IMR-90 (cell line): ENCODE measurements at regions not wholly inside any gene's neighbourhood (a gene's known extent, or its start where the extent isn't known, plus 50 kb on each side); places are given as distances from the start of the nearest gene placed in this dataset.

ENCODE experiments used
- ATAC-seq: fragments of 200-7000 bp; cut with Tn5 transposase; 2 replicates; pipeline ENCODE4 v1.9.1; 2020; ENCODE audit warnings: low read depth, mild to moderate bottlenecking, moderate library complexity
- BruUV-seq: library from RNA; stranded (reverse); fragments of 400-500 nt; replicated peaks from 2 replicates; lab custom pipeline; 2021; lab: Mats Ljungman, UMichigan
- CTCF ChIA-PET: fragments of 300-600 bp; formaldehyde crosslinking; extraction: SDS; loops from one replicate; lab custom pipeline; 2021; ENCODE audit warnings: antibody characterized with exemption; lab: Yijun Ruan, JAX
- POLR2A ChIA-PET: fragments of 300-600 bp; sonication (Branson Sonifier 250); formaldehyde crosslinking; loops from one replicate; lab custom pipeline; 2022; ENCODE audit warnings: antibody characterized with exemption; ENCODE audit not compliant: unreplicated experiment; lab: Charles Lee
- DNase-seq: peaks from one replicate; pipeline ENCODE4 v3.0.0; 2013
- H2AFZ ChIP-seq: replicated peaks from 2 replicates; pipeline ENCODE3; 2013; ENCODE audit warnings: low read length, mild to moderate bottlenecking; ENCODE audit not compliant: poor library complexity
- H2AK5ac ChIP-seq: 2 replicates; pipeline ENCODE4 v1.6.1; 2013; ENCODE audit warnings: low read depth, low read length, inconsistent platforms
- H2AK9ac ChIP-seq: replicated peaks from 2 replicates; pipeline ENCODE3; 2013; ENCODE audit warnings: mild to moderate bottlenecking, low read depth, low read length, moderate library complexity; ENCODE audit not compliant: poor library complexity
- H2BK120ac ChIP-seq: 2 replicates; pipeline ENCODE4 v1.6.1; 2013; ENCODE audit warnings: low read depth, low read length, inconsistent platforms
- H2BK15ac ChIP-seq: 3 replicates; pipeline ENCODE4 v1.6.1; 2013; ENCODE audit warnings: low read depth, low read length, inconsistent platforms
- H2BK20ac ChIP-seq: 2 replicates; pipeline ENCODE4 v1.6.1; 2013; ENCODE audit warnings: low read depth, mild to moderate bottlenecking, inconsistent platforms, low read length, moderate library complexity
- H2BK5ac ChIP-seq: 2 replicates; pipeline ENCODE4 v1.6.1; 2013; ENCODE audit warnings: mild to moderate bottlenecking, low read depth, low read length, inconsistent platforms; ENCODE audit not compliant: poor library complexity, severe bottlenecking
- H3K14ac ChIP-seq: replicated peaks from 2 replicates; pipeline ENCODE4 v1.6.1; 2013; ENCODE audit warnings: low read depth, low read length, inconsistent platforms
- H3K18ac ChIP-seq: 2 replicates; pipeline ENCODE4 v1.6.1; 2013; ENCODE audit warnings: low read depth, low read length, control low read depth
- H3K23ac ChIP-seq: 2 replicates; pipeline ENCODE4 v1.6.1; 2013; ENCODE audit warnings: low read depth, low read length, inconsistent platforms
- H3K27ac ChIP-seq: 2 replicates; pipeline ENCODE4 v1.5.1; 2013; ENCODE audit warnings: mild to moderate bottlenecking, control low read depth, low read length; ENCODE audit not compliant: insufficient read depth
- H3K27me3 ChIP-seq: 2 replicates; pipeline ENCODE4 v1.6.1; 2013; ENCODE audit warnings: low read length; ENCODE audit not compliant: control insufficient read depth, insufficient read depth
- H3K36me3 ChIP-seq: 2 replicates; pipeline ENCODE4 v1.6.1; 2013; ENCODE audit warnings: low read length, mixed read lengths; ENCODE audit not compliant: control insufficient read depth, insufficient read depth
- H3K4ac ChIP-seq: 2 replicates; pipeline ENCODE4 v1.6.1; 2013; ENCODE audit warnings: low read depth, low read length, inconsistent platforms
- H3K4me1 ChIP-seq: 2 replicates; pipeline ENCODE4 v1.6.1; 2013; ENCODE audit warnings: low read length, mixed read lengths; ENCODE audit not compliant: control insufficient read depth, insufficient read depth
- H3K4me2 ChIP-seq: 2 replicates; pipeline ENCODE4 v1.6.1; 2013; ENCODE audit warnings: low read depth, mild to moderate bottlenecking, control low read depth, low read length, moderate library complexity
- H3K4me3 ChIP-seq: 2 replicates; pipeline ENCODE4 v1.5.1; 2013; ENCODE audit warnings: low read depth, mild to moderate bottlenecking, control low read depth, low read length, moderate library complexity; ENCODE audit not compliant: insufficient read depth
- H3K56ac ChIP-seq: 2 replicates; pipeline ENCODE4 v1.6.1; 2013; ENCODE audit warnings: low read length, inconsistent platforms; ENCODE audit not compliant: insufficient read depth; ENCODE audit errors: extremely low read depth
- H3K79me1 ChIP-seq, 2 experiments: 2 replicates each; pipeline ENCODE4 v1.6.1; 2013; ENCODE audit warnings: low read length in 2 of 2, inconsistent platforms in 1 of 2, low read depth in 1 of 2
- H3K9ac ChIP-seq: 2 replicates; pipeline ENCODE4 v1.6.1; 2013; ENCODE audit warnings: low read depth, low read length, control low read depth
- H3K9me1 ChIP-seq: 2 replicates; pipeline ENCODE4 v1.6.1; 2013; ENCODE audit warnings: low read length, inconsistent platforms; ENCODE audit not compliant: insufficient read depth
- H3K9me3 ChIP-seq: 2 replicates; pipeline ENCODE4 v1.6.1; 2013; ENCODE audit warnings: low read length; ENCODE audit not compliant: control insufficient read depth, insufficient read depth
- H4K20me1 ChIP-seq: 2 replicates; pipeline ENCODE4 v1.6.1; 2013; ENCODE audit warnings: low read length, inconsistent platforms; ENCODE audit not compliant: insufficient read depth
- H4K5ac ChIP-seq: 2 replicates; pipeline ENCODE4 v1.6.1; 2013; ENCODE audit warnings: mild to moderate bottlenecking, low read depth, low read length, control low read depth
- H4K8ac ChIP-seq, 2 experiments: 2 replicates each; pipeline ENCODE4 v1.6.1; 2013; ENCODE audit warnings: low read depth in 2 of 2, low read length in 2 of 2, control low read depth in 1 of 2, inconsistent platforms in 1 of 2
- H4K91ac ChIP-seq: 2 replicates; pipeline ENCODE4 v1.6.1; 2013; ENCODE audit warnings: low read depth, low read length, inconsistent platforms; ENCODE audit not compliant: insufficient read depth
- BHLHE40 ChIP-seq: fragments of 150-350 bp; IDR thresholded peaks from 2 replicates; pipeline ENCODE4 v1.6.1; 2016; ENCODE audit warnings: mild to moderate bottlenecking, low read depth, low read length
- CEBPB ChIP-seq: IDR thresholded peaks from 2 replicates; pipeline ENCODE4 v1.6.1; 2012; ENCODE audit warnings: low read depth, low read length, improper control_type of control experiment
- CHD1 ChIP-seq: IDR thresholded peaks from 2 replicates; pipeline ENCODE4 v1.6.1; 2012; ENCODE audit warnings: low read depth, low read length, improper control_type of control experiment
- FOS ChIP-seq: fragments of 150-350 bp; IDR thresholded peaks from 2 replicates; pipeline ENCODE4 v1.6.1; 2016; ENCODE audit warnings: low read depth, low read length
- MAFK ChIP-seq: IDR thresholded peaks from 2 replicates; pipeline ENCODE4 v1.6.1; 2012; ENCODE audit warnings: low read depth, low read length, improper control_type of control experiment
- MAZ ChIP-seq: IDR thresholded peaks from 2 replicates; pipeline ENCODE4 v1.6.1; 2012; ENCODE audit warnings: low read depth, mild to moderate bottlenecking, low read length, improper control_type of control experiment, moderate library complexity, borderline replicate concordance
- MXI1 ChIP-seq: IDR thresholded peaks from 2 replicates; pipeline ENCODE4 v1.6.1; 2012; ENCODE audit warnings: low read depth, mild to moderate bottlenecking, low read length, moderate library complexity, borderline replicate concordance
- NFE2L2 ChIP-seq: fragments of 150-350 bp; IDR thresholded peaks from 2 replicates; pipeline ENCODE4 v1.6.1; 2016; ENCODE audit warnings: low read depth, mild to moderate bottlenecking, low read length
- POLR2A ChIP-seq: IDR thresholded peaks from 2 replicates; pipeline ENCODE4 v1.6.1; 2012; ENCODE audit warnings: mild to moderate bottlenecking, low read depth, low read length
- RAD21 ChIP-seq: IDR thresholded peaks from 2 replicates; pipeline ENCODE4 v1.6.1; 2012; ENCODE audit warnings: low read length, improper control_type of control experiment
- RCOR1 ChIP-seq: IDR thresholded peaks from 2 replicates; pipeline ENCODE4 v1.6.1; 2012; ENCODE audit warnings: mild to moderate bottlenecking, low read length, improper control_type of control experiment; ENCODE audit not compliant: insufficient replicate concordance
- RFX5 ChIP-seq: IDR thresholded peaks from 2 replicates; pipeline ENCODE4 v1.8.0; 2012; ENCODE audit warnings: low read depth, mild to moderate bottlenecking, low read length, moderate library complexity
- SMC3 ChIP-seq: fragments of 150-350 bp; IDR thresholded peaks from 2 replicates; pipeline ENCODE4 v1.6.1; 2016; ENCODE audit warnings: low read depth, mild to moderate bottlenecking, antibody characterized with exemption, low read length, moderate library complexity
- WGBS, 2 experiments: methylation state at CpG; one replicate each; pipeline versions ENCODE4 v1.1.5 to v1.1.7; 2013; ENCODE audit warnings: missing lambda C conversion rate in 2 of 2; ENCODE audit not compliant: insufficient read length in 1 of 2; ENCODE audit errors: extremely low coverage in 2 of 2; 5-methylcytosine and 5-hydroxymethylcytosine counted together
- dilution Hi-C: fragments of 300-500 bp; cut with HindIII; formaldehyde crosslinking; loops from one replicate; pipeline ENCODE4 v1.14.3; 2018; ENCODE audit warnings: low sequenced_read_pairs; ENCODE audit not compliant: unreplicated experiment
- in situ Hi-C: fragments of 300-500 bp; cut with MboI; formaldehyde crosslinking; loops from 3 replicates; pipeline ENCODE4 v1.14.3; 2019; ENCODE audit warnings: low sequenced_read_pairs, inconsistent platforms, mixed read lengths
- intact Hi-C: fragments of 100-400 bp; cut with micrococcal nuclease; formaldehyde crosslinking; loops from 2 replicates; pipeline ENCODE4 v1.10.0; 2022
- TF ChIP-seq, protein P1 (sequence below): conservative IDR thresholded peaks from 2 replicates; pipeline ENCODE4 v1.5.1; 2012; ENCODE audit warnings: mild to moderate bottlenecking, low read depth, low read length, improper control_type of control experiment
- TF ChIP-seq, protein P2 (sequence below): fragments of 150-350 bp; IDR thresholded peaks from 2 replicates; pipeline ENCODE4 v1.6.1; 2017; ENCODE audit warnings: mild to moderate bottlenecking, antibody characterized with exemption, low read length, low read depth
- TF ChIP-seq, protein P3 (sequence below): fragments of 150-350 bp; IDR thresholded peaks from 2 replicates; pipeline ENCODE4 v1.6.1; 2016; ENCODE audit warnings: low read depth, mild to moderate bottlenecking, low read length, moderate library complexity, borderline replicate concordance

DNA sequence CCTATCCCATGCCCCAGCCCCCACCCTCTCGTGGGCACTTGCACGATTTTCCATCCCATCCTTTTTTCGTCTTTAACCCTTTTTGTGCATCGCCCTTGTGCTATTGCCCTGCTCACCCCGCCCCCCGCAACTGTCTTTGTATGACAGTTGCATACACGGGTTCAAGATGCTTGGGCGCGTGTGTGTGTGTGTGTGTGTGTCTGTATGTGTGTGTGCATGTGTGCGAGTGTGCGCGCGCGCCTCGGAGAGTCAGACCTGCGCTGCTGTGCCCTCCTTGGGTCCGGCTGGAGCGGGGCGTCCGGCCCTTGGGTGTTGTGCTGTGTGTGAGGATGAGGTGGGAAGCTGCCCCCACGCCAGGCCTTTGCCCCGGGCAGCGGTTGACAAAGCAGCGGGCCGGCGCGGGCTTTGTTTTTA lies 230.7 kb downstream of the HAUS1 start:
- no peak overlapping the region for H2AK5ac ChIP-seq
- no peaks in the 10 kb centered on the region for H4K20me1 ChIP-seq
- ChIA-PET CTCF (no interaction called here), POLR2A (no interaction called here)
- TF ChIP-seq, protein P1, sequence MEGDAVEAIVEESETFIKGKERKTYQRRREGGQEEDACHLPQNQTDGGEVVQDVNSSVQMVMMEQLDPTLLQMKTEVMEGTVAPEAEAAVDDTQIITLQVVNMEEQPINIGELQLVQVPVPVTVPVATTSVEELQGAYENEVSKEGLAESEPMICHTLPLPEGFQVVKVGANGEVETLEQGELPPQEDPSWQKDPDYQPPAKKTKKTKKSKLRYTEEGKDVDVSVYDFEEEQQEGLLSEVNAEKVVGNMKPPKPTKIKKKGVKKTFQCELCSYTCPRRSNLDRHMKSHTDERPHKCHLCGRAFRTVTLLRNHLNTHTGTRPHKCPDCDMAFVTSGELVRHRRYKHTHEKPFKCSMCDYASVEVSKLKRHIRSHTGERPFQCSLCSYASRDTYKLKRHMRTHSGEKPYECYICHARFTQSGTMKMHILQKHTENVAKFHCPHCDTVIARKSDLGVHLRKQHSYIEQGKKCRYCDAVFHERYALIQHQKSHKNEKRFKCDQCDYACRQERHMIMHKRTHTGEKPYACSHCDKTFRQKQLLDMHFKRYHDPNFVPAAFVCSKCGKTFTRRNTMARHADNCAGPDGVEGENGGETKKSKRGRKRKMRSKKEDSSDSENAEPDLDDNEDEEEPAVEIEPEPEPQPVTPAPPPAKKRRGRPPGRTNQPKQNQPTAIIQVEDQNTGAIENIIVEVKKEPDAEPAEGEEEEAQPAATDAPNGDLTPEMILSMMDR, result no peak
- TF ChIP-seq MAFK (no peak), FOS (no peak), SMC3 (no peak), MAZ (no peak), RFX5 (no peak), NFE2L2 (no peak), MXI1 (no peak), RCOR1 (no peak), CHD1 (no peak), BHLHE40 (no peak), RAD21 (no peak), CEBPB (no peak), POLR2A (no peak)
- TF ChIP-seq, protein P2, sequence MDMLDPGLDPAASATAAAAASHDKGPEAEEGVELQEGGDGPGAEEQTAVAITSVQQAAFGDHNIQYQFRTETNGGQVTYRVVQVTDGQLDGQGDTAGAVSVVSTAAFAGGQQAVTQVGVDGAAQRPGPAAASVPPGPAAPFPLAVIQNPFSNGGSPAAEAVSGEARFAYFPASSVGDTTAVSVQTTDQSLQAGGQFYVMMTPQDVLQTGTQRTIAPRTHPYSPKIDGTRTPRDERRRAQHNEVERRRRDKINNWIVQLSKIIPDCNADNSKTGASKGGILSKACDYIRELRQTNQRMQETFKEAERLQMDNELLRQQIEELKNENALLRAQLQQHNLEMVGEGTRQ, result no peak
- TF ChIP-seq, protein P3, sequence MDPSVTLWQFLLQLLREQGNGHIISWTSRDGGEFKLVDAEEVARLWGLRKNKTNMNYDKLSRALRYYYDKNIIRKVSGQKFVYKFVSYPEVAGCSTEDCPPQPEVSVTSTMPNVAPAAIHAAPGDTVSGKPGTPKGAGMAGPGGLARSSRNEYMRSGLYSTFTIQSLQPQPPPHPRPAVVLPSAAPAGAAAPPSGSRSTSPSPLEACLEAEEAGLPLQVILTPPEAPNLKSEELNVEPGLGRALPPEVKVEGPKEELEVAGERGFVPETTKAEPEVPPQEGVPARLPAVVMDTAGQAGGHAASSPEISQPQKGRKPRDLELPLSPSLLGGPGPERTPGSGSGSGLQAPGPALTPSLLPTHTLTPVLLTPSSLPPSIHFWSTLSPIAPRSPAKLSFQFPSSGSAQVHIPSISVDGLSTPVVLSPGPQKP, result no peak
- ATAC-seq (no peak), DNase-seq (no peak)
- no peaks in the 10 kb centered on the region for H3K36me3 ChIP-seq
- no peak overlapping the region for H2AK9ac ChIP-seq
- dilution Hi-C loops (no loop called here), intact Hi-C loops (no loop called here), in situ Hi-C loops (no loop called here)
- peak overlapping the region; percentile 37 for H2AFZ ChIP-seq
- no peak overlapping the region for H2BK5ac ChIP-seq
- H3K4ac ChIP-seq, result no peak overlapping the region
- no peak overlapping the region for H4K5ac ChIP-seq
- no peaks in the 10 kb centered on the region for H3K9me1 ChIP-seq
- no peak overlapping the region for H3K14ac ChIP-seq
- H2BK20ac ChIP-seq, result no peak overlapping the region
- H3K9ac ChIP-seq, result no peak overlapping the region
- no peaks in the 10 kb centered on the region for H3K9me3 ChIP-seq
- no peak overlapping the region for H4K8ac ChIP-seq
- H3K79me1 ChIP-seq, result no peaks in the 10 kb centered on the region
- no peak overlapping the region for H3K56ac ChIP-seq
- no peak overlapping the region for H2BK120ac ChIP-seq
- no peak overlapping the region for H3K4me2 ChIP-seq
- H3K18ac ChIP-seq, result no peak overlapping the region
- H2BK15ac ChIP-seq, result no peak overlapping the region
- H3K4me1 ChIP-seq, result no peaks in the 10 kb centered on the region
- H3K27ac ChIP-seq, result no peak overlapping the region
- no CpG with 5 or more reads among the region's 27 CpGs for WGBS, 2 experiments
- BruUV-seq, result no TSS peak
- peaks cover 59% of the 10 kb centered on the region for H3K27me3 ChIP-seq
- no peak overlapping the region for H3K23ac ChIP-seq
- no peak overlapping the region for H4K91ac ChIP-seq
- no peak overlapping the region for H3K4me3 ChIP-seq
